ENCODE measurements at regions not wholly inside any gene's neighbourhood (a gene's known extent, or its start where the extent isn't known, plus 50 kb on each side); places are given as distances from the start of the nearest gene placed in this dataset.

GRCh38 chr1:60273185-60273584, 199.6 kb upstream of the C1orf87 start:
- Mint-ChIP-seq H3K27me3 (ENCODE audit: insufficient read depth) (no peaks in the 10 kb centered on the region), H3K27ac (no peak overlapping the region), H3K4me1 (no peaks in the 10 kb centered on the region), H3K36me3 (ENCODE audit: low read depth) (no peaks in the 10 kb centered on the region), H3K4me3 (no peak overlapping the region), H3K9me3 (no peaks in the 10 kb centered on the region)
- no peak for DNase-seq
- Histone ChIP-seq H3K27me3 (ENCODE audit: control insufficient read depth, insufficient read depth, low read length, poor library complexity, severe bottlenecking) (no peaks in the 10 kb centered on the region), H3K27ac (ENCODE audit: low read depth, low read length) (no peak overlapping the region), H3K9ac (ENCODE audit: extremely low read depth, low read length, poor library complexity, severe bottlenecking) (no peak overlapping the region), H3K9me3 (ENCODE audit: control insufficient read depth, low read length) (no peaks in the 10 kb centered on the region), H3K36me3 (ENCODE audit: control insufficient read depth, insufficient read depth, low read length) (no peaks in the 10 kb centered on the region), H3K4me3 (ENCODE audit: low read length) (no peak overlapping the region), H3K4me1 (ENCODE audit: control insufficient read depth, insufficient read depth, low read length) (no peaks in the 10 kb centered on the region)
- no CpG with 5 or more reads among the region's 1 CpG for WGBS, 2 experiments (ENCODE audit: insufficient coverage in 1 of 2, insufficient read length in 1 of 2)
- TF ChIP-seq CTCF (conservative IDR thresholded peaks at IDR 0.05) = no peak

- no peak overlapping the region for H3K27ac Mint-ChIP-seq
- no peaks in the 10 kb centered on the region for H3K4me1 Mint-ChIP-seq
- H3K9me3 Mint-ChIP-seq = no peaks in the 10 kb centered on the region
- H3K9ac ChIP-seq (ENCODE audit: extremely low read depth, low read length, poor library complexity, severe bottlenecking) = no peak overlapping the region
- WGBS, 2 experiments (ENCODE audit: insufficient coverage in 1 of 2, insufficient read length in 1 of 2) = 93 to 94% methylated on average over 14 to 15 of the region's 15 CpGs
- TF ChIP-seq CTCF (conservative IDR thresholded peaks at IDR 0.05) = no peak
- H3K4me1 ChIP-seq (ENCODE audit: control insufficient read depth, insufficient read depth, low read length) = no peaks in the 10 kb centered on the region
- no peak overlapping the region for H3K4me3 ChIP-seq (ENCODE audit: low read length)
- H3K9me3 ChIP-seq (ENCODE audit: control insufficient read depth, low read length) = no peaks in the 10 kb centered on the region
- H3K4me3 Mint-ChIP-seq = no peak overlapping the region
- no peaks in the 10 kb centered on the region for H3K27me3 Mint-ChIP-seq (ENCODE audit: insufficient read depth)
- no peak for DNase-seq
- no peaks in the 10 kb centered on the region for H3K27me3 ChIP-seq (ENCODE audit: control insufficient read depth, insufficient read depth, low read length, poor library complexity, severe bottlenecking)
- no peaks in the 10 kb centered on the region for H3K36me3 Mint-ChIP-seq (ENCODE audit: low read depth)
- no peaks in the 10 kb centered on the region for H3K36me3 ChIP-seq (ENCODE audit: control insufficient read depth, insufficient read depth, low read length)
- H3K27ac ChIP-seq (ENCODE audit: low read depth, low read length) = no peak overlapping the region
Measured at GRCh38 chr1:60271041-60271440, 197.5 kb upstream of the C1orf87 start.

GRCh38 chr1:60268451-60268850, 194.9 kb upstream of the C1orf87 start:
- Mint-ChIP-seq H3K9me3 (no peaks in the 10 kb centered on the region), H3K36me3 (ENCODE audit: low read depth) (no peaks in the 10 kb centered on the region), H3K27me3 (ENCODE audit: insufficient read depth) (no peaks in the 10 kb centered on the region), H3K4me3 (no peak overlapping the region), H3K4me1 (no peaks in the 10 kb centered on the region), H3K27ac (no peak overlapping the region)
- no peak for TF ChIP-seq CTCF (conservative IDR thresholded peaks at IDR 0.05)
- Histone ChIP-seq H3K27me3 (ENCODE audit: control insufficient read depth, insufficient read depth, low read length, poor library complexity, severe bottlenecking) (no peaks in the 10 kb centered on the region), H3K9me3 (ENCODE audit: control insufficient read depth, low read length) (no peaks in the 10 kb centered on the region), H3K4me1 (ENCODE audit: control insufficient read depth, insufficient read depth, low read length) (no peaks in the 10 kb centered on the region), H3K36me3 (ENCODE audit: control insufficient read depth, insufficient read depth, low read length) (no peaks in the 10 kb centered on the region), H3K9ac (ENCODE audit: extremely low read depth, low read length, poor library complexity, severe bottlenecking) (no peak overlapping the region), H3K4me3 (ENCODE audit: low read length) (no peak overlapping the region), H3K27ac (ENCODE audit: low read depth, low read length) (no peak overlapping the region)
- DNase-seq = no peak
- 92 to 100% methylated on average over 1 to 2 of the region's 2 CpGs for WGBS, 2 experiments (ENCODE audit: insufficient coverage in 1 of 2, insufficient read length in 1 of 2)
